ENCODE measurements at regions not wholly inside any gene's neighbourhood (a gene's known extent, or its start where the extent isn't known, plus 50 kb on each side); places are given as distances from the start of the nearest gene placed in this dataset.

GRCh38 chr12:68447797-68448260 is 115.7 kb upstream of the MDM1 start:
- Histone ChIP-seq H3K27me3 (replicated peaks) (no peaks in the 10 kb centered on the region), H3K4me3 (no peak overlapping the region), H3K36me3 (no peaks in the 10 kb centered on the region), H3K9me3 (replicated peaks) (no peaks in the 10 kb centered on the region; the same call in 1 of the 2 replicates), H3K4me1 (replicated peaks) (no peaks in the 10 kb centered on the region; the same call in 1 of the 2 replicates), H3K27ac (no peak overlapping the region)
- no peak for DNase-seq (ENCODE audit: low read depth in 1 of 2, low spot score in 2 of 2)

GRCh38 chr12:68449196-68449595 is 117.0 kb upstream of the MDM1 start:
- Histone ChIP-seq H3K9me3 (replicated peaks) (no peaks in the 10 kb centered on the region; the same call in 1 of the 2 replicates), H3K27ac (no peak overlapping the region), H3K4me1 (replicated peaks) (no peaks in the 10 kb centered on the region; the same call in 1 of the 2 replicates), H3K4me3 (no peak overlapping the region), H3K36me3 (no peaks in the 10 kb centered on the region), H3K27me3 (replicated peaks) (no peaks in the 10 kb centered on the region)
- no peak for DNase-seq (ENCODE audit: low read depth in 1 of 2, low spot score in 2 of 2)

- Histone ChIP-seq H3K27me3 (replicated peaks) (no peaks in the 10 kb centered on the region), H3K27ac (no peak overlapping the region), H3K4me1 (replicated peaks) (peaks cover 14% of the 10 kb centered on the region), H3K4me3 (no peak overlapping the region), H3K36me3 (no peaks in the 10 kb centered on the region), H3K9me3 (replicated peaks) (no peaks in the 10 kb centered on the region; the same call in 1 of the 2 replicates)
- DNase-seq (ENCODE audit: low read depth in 1 of 2, low spot score in 2 of 2) = no peak
These were observed 118.7 kb upstream of the MDM1 start for GRCh38 chr12:68450947-68451260.

- H3K27me3 ChIP-seq (replicated peaks) = no peaks in the 10 kb centered on the region
- no peaks in the 10 kb centered on the region for H3K36me3 ChIP-seq
- no peaks in the 10 kb centered on the region; the same call in 1 of the 2 replicates for H3K9me3 ChIP-seq (replicated peaks)
- peaks cover 14% of the 10 kb centered on the region for H3K4me1 ChIP-seq (replicated peaks)
- no peak overlapping the region for H3K4me3 ChIP-seq
- no peak for DNase-seq (ENCODE audit: low read depth in 1 of 2, low spot score in 2 of 2)
- no peak overlapping the region for H3K27ac ChIP-seq
These were observed 119.3 kb upstream of the MDM1 start for GRCh38 chr12:68451261-68452077.

- no peaks in the 10 kb centered on the region; the same call in 1 of the 2 replicates for H3K9me3 ChIP-seq (replicated peaks)
- no peak overlapping the region for H3K4me3 ChIP-seq
- no peak for DNase-seq (ENCODE audit: low read depth in 1 of 2, low spot score in 2 of 2)
- no peaks in the 10 kb centered on the region for H3K27me3 ChIP-seq (replicated peaks)
- peaks cover 14% of the 10 kb centered on the region for H3K4me1 ChIP-seq (replicated peaks)
- H3K27ac ChIP-seq = no peak overlapping the region
- no peaks in the 10 kb centered on the region for H3K36me3 ChIP-seq
These were observed 120.0 kb upstream of the MDM1 start for GRCh38 chr12:68452078-68452715.

- Histone ChIP-seq H3K4me3 (no peak overlapping the region), H3K36me3 (no peaks in the 10 kb centered on the region), H3K27me3 (replicated peaks) (no peaks in the 10 kb centered on the region), H3K27ac (no peak overlapping the region), H3K4me1 (replicated peaks) (peaks cover 14% of the 10 kb centered on the region), H3K9me3 (replicated peaks) (no peaks in the 10 kb centered on the region; the same call in 1 of the 2 replicates)
- DNase-seq (ENCODE audit: low read depth in 1 of 2, low spot score in 2 of 2) = no peak
These were observed 121.1 kb upstream of the MDM1 start for GRCh38 chr12:68453278-68453677.

- no peak overlapping the region for H3K27ac ChIP-seq
- no peaks in the 10 kb centered on the region; the same call in 1 of the 2 replicates for H3K9me3 ChIP-seq (replicated peaks)
- no peaks in the 10 kb centered on the region for H3K27me3 ChIP-seq (replicated peaks)
- H3K4me1 ChIP-seq (replicated peaks) = peaks cover 14% of the 10 kb centered on the region
- H3K36me3 ChIP-seq = no peaks in the 10 kb centered on the region
- no peak overlapping the region for H3K4me3 ChIP-seq
- no peak for DNase-seq (ENCODE audit: low read depth in 1 of 2, low spot score in 2 of 2)
These were observed 121.7 kb upstream of the MDM1 start for GRCh38 chr12:68453876-68454275.

- H3K36me3 ChIP-seq = no peaks in the 10 kb centered on the region
- H3K4me3 ChIP-seq = no peak overlapping the region
- H3K4me1 ChIP-seq (replicated peaks) = peaks cover 14% of the 10 kb centered on the region
- H3K27ac ChIP-seq = no peak overlapping the region; the same call in 1 of the 2 replicates
- DNase-seq (ENCODE audit: low read depth in 1 of 2, low spot score in 2 of 2) = no peak
- H3K27me3 ChIP-seq (replicated peaks) = no peaks in the 10 kb centered on the region
- no peaks in the 10 kb centered on the region; the same call in 1 of the 2 replicates for H3K9me3 ChIP-seq (replicated peaks)
These were observed 122.7 kb upstream of the MDM1 start for GRCh38 chr12:68454892-68455291.

- Histone ChIP-seq H3K4me1 (replicated peaks) (peaks cover 14% of the 10 kb centered on the region), H3K36me3 (no peaks in the 10 kb centered on the region), H3K27ac (no peak overlapping the region), H3K4me3 (no peak overlapping the region), H3K9me3 (replicated peaks) (no peaks in the 10 kb centered on the region), H3K27me3 (replicated peaks) (no peaks in the 10 kb centered on the region)
- DNase-seq (ENCODE audit: low read depth in 1 of 2, low spot score in 2 of 2) = no peak
These were observed 123.7 kb upstream of the MDM1 start for GRCh38 chr12:68455691-68456345.

GRCh38 chr12:68458866-68459265 is 126.7 kb upstream of the MDM1 start:
- no peak overlapping the region for H3K27ac ChIP-seq
- H3K4me1 ChIP-seq (replicated peaks) = peaks cover 14% of the 10 kb centered on the region
- no peaks in the 10 kb centered on the region for H3K36me3 ChIP-seq
- H3K9me3 ChIP-seq (replicated peaks) = no peaks in the 10 kb centered on the region
- no peak for DNase-seq (ENCODE audit: low read depth in 1 of 2, low spot score in 2 of 2)
- no peaks in the 10 kb centered on the region for H3K27me3 ChIP-seq (replicated peaks)
- no peak overlapping the region for H3K4me3 ChIP-seq

GRCh38 chr12:68460236-68460635 is 128.1 kb upstream of the MDM1 start:
- Histone ChIP-seq H3K4me3 (no peak overlapping the region), H3K27ac (no peak overlapping the region), H3K9me3 (replicated peaks) (no peaks in the 10 kb centered on the region), H3K4me1 (replicated peaks) (peaks cover 7% of the 10 kb centered on the region), H3K27me3 (replicated peaks) (no peaks in the 10 kb centered on the region), H3K36me3 (no peaks in the 10 kb centered on the region)
- no peak for DNase-seq (ENCODE audit: low read depth in 1 of 2, low spot score in 2 of 2)

GRCh38 chr12:68461645-68462044 is 129.5 kb upstream of the MDM1 start:
- DNase-seq (ENCODE audit: low read depth in 1 of 2, low spot score in 2 of 2) = no peak
- Histone ChIP-seq H3K36me3 (no peaks in the 10 kb centered on the region), H3K27ac (no peak overlapping the region), H3K9me3 (replicated peaks) (no peaks in the 10 kb centered on the region), H3K4me1 (replicated peaks) (no peaks in the 10 kb centered on the region), H3K27me3 (replicated peaks) (no peaks in the 10 kb centered on the region), H3K4me3 (no peak overlapping the region)

GRCh38 chr12:68462803-68463202 is 130.6 kb upstream of the MDM1 start:
- H3K4me3 ChIP-seq = no peak overlapping the region
- H3K9me3 ChIP-seq (replicated peaks) = no peaks in the 10 kb centered on the region
- H3K4me1 ChIP-seq (replicated peaks) = no peaks in the 10 kb centered on the region
- DNase-seq (ENCODE audit: low read depth in 1 of 2, low spot score in 2 of 2) = no peak
- no peaks in the 10 kb centered on the region for H3K27me3 ChIP-seq (replicated peaks)
- no peak overlapping the region for H3K27ac ChIP-seq
- H3K36me3 ChIP-seq = no peaks in the 10 kb centered on the region

GRCh38 chr12:68465227-68465626 is 133.1 kb upstream of the MDM1 start:
- no peak for DNase-seq (ENCODE audit: low read depth in 1 of 2, low spot score in 2 of 2)
- H3K9me3 ChIP-seq (replicated peaks) = no peaks in the 10 kb centered on the region
- no peak overlapping the region for H3K27ac ChIP-seq

More at GRCh38 chr12:68465227-68465626, 133.1 kb upstream of the MDM1 start:
- no peaks in the 10 kb centered on the region for H3K27me3 ChIP-seq (replicated peaks)
- no peak overlapping the region for H3K4me3 ChIP-seq
- H3K36me3 ChIP-seq = no peaks in the 10 kb centered on the region
- no peaks in the 10 kb centered on the region for H3K4me1 ChIP-seq (replicated peaks)

Measured in SJSA1 (cell line).